ENCODE measurements at regions not wholly inside any gene's neighbourhood (a gene's known extent, or its start where the extent isn't known, plus 50 kb on each side); places are given as distances from the start of the nearest gene placed in this dataset.

DNA sequence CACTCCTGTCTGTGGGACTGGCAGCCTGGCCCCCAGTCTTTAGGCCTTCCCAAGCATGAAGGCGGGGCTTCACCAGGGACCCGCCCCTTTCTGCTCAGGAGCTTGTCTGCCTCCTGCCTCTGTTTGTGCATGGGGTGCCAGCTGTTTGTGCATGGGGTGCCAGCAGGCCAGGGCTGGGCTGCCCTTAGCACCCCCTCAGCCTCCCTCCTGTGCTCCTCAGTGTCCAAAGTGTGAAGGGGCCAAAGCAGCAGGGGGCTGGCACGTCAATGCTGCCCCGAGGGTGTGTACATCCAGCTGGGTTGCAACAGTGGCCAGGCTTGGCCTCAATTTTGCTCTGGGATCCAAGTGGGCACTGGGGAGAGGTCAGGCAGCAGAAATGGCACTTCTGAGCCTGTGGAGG is 298.0 kb upstream of the GALNT5 start:
- TF ChIP-seq, protein P1, sequence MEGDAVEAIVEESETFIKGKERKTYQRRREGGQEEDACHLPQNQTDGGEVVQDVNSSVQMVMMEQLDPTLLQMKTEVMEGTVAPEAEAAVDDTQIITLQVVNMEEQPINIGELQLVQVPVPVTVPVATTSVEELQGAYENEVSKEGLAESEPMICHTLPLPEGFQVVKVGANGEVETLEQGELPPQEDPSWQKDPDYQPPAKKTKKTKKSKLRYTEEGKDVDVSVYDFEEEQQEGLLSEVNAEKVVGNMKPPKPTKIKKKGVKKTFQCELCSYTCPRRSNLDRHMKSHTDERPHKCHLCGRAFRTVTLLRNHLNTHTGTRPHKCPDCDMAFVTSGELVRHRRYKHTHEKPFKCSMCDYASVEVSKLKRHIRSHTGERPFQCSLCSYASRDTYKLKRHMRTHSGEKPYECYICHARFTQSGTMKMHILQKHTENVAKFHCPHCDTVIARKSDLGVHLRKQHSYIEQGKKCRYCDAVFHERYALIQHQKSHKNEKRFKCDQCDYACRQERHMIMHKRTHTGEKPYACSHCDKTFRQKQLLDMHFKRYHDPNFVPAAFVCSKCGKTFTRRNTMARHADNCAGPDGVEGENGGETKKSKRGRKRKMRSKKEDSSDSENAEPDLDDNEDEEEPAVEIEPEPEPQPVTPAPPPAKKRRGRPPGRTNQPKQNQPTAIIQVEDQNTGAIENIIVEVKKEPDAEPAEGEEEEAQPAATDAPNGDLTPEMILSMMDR (IDR thresholded peaks at IDR 0.05; ENCODE audit: extremely low read depth in 1 of 2, insufficient read depth in 1 of 2, low read depth in 1 of 2, low read length in 2 of 2) = no peak
- TF ChIP-seq POLR2A (IDR thresholded peaks at IDR 0.05; ENCODE audit: low read depth, low read length) (no peak), POLR2AphosphoS5 (IDR thresholded peaks at IDR 0.05; ENCODE audit: insufficient read depth, low read depth, low read length) (no peak), EZH2 (IDR thresholded peaks at IDR 0.05; ENCODE audit: borderline replicate concordance, low read depth, low read length, severe bottlenecking) (no peak), FOS (IDR thresholded peaks at IDR 0.05; ENCODE audit: borderline replicate concordance, insufficient read depth, low read length) (no peak), GATA2 (IDR thresholded peaks at IDR 0.05; ENCODE audit: insufficient read depth, insufficient read length, low read depth, low read length) (no peak)
- TF ChIP-seq, protein P2, sequence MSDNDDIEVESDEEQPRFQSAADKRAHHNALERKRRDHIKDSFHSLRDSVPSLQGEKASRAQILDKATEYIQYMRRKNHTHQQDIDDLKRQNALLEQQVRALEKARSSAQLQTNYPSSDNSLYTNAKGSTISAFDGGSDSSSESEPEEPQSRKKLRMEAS (IDR thresholded peaks at IDR 0.05; ENCODE audit: insufficient read depth, insufficient read length) = no peak

Measured in endothelial cell of umbilical vein (primary cell).